IMR-90 (cell line): ENCODE measurements at regions not wholly inside any gene's neighbourhood (a gene's known extent, or its start where the extent isn't known, plus 50 kb on each side); places are given as distances from the start of the nearest gene placed in this dataset.

Source experiments
- ATAC-seq: fragments of 200-7000 bp; cut with Tn5 transposase; 2 replicates; pipeline ENCODE4 v1.9.1; 2020; ENCODE audit warnings: low read depth, mild to moderate bottlenecking, moderate library complexity
- BruUV-seq: library from RNA; stranded (reverse); fragments of 400-500 nt; replicated peaks from 2 replicates; lab custom pipeline; 2021; lab: Mats Ljungman, UMichigan
- CTCF ChIA-PET: fragments of 300-600 bp; formaldehyde crosslinking; extraction: SDS; loops from one replicate; lab custom pipeline; 2021; ENCODE audit warnings: antibody characterized with exemption; lab: Yijun Ruan, JAX
- POLR2A ChIA-PET: fragments of 300-600 bp; sonication (Branson Sonifier 250); formaldehyde crosslinking; loops from one replicate; lab custom pipeline; 2022; ENCODE audit warnings: antibody characterized with exemption; ENCODE audit not compliant: unreplicated experiment; lab: Charles Lee
- DNase-seq: peaks from one replicate; pipeline ENCODE4 v3.0.0; 2013
- H2AFZ ChIP-seq: replicated peaks from 2 replicates; pipeline ENCODE3; 2013; ENCODE audit warnings: low read length, mild to moderate bottlenecking; ENCODE audit not compliant: poor library complexity
- H2AK5ac ChIP-seq: 2 replicates; pipeline ENCODE4 v1.6.1; 2013; ENCODE audit warnings: low read depth, low read length, inconsistent platforms
- H2AK9ac ChIP-seq: replicated peaks from 2 replicates; pipeline ENCODE3; 2013; ENCODE audit warnings: mild to moderate bottlenecking, low read depth, low read length, moderate library complexity; ENCODE audit not compliant: poor library complexity
- H2BK120ac ChIP-seq: 2 replicates; pipeline ENCODE4 v1.6.1; 2013; ENCODE audit warnings: low read depth, low read length, inconsistent platforms
- H2BK15ac ChIP-seq: 3 replicates; pipeline ENCODE4 v1.6.1; 2013; ENCODE audit warnings: low read depth, low read length, inconsistent platforms
- H2BK20ac ChIP-seq: 2 replicates; pipeline ENCODE4 v1.6.1; 2013; ENCODE audit warnings: low read depth, mild to moderate bottlenecking, inconsistent platforms, low read length, moderate library complexity
- H2BK5ac ChIP-seq: 2 replicates; pipeline ENCODE4 v1.6.1; 2013; ENCODE audit warnings: mild to moderate bottlenecking, low read depth, low read length, inconsistent platforms; ENCODE audit not compliant: poor library complexity, severe bottlenecking
- H3K14ac ChIP-seq: replicated peaks from 2 replicates; pipeline ENCODE4 v1.6.1; 2013; ENCODE audit warnings: low read depth, low read length, inconsistent platforms
- H3K18ac ChIP-seq: 2 replicates; pipeline ENCODE4 v1.6.1; 2013; ENCODE audit warnings: low read depth, low read length, control low read depth
- H3K23ac ChIP-seq: 2 replicates; pipeline ENCODE4 v1.6.1; 2013; ENCODE audit warnings: low read depth, low read length, inconsistent platforms
- H3K27ac ChIP-seq: 2 replicates; pipeline ENCODE4 v1.5.1; 2013; ENCODE audit warnings: mild to moderate bottlenecking, control low read depth, low read length; ENCODE audit not compliant: insufficient read depth
- H3K27me3 ChIP-seq: 2 replicates; pipeline ENCODE4 v1.6.1; 2013; ENCODE audit warnings: low read length; ENCODE audit not compliant: control insufficient read depth, insufficient read depth
- H3K36me3 ChIP-seq: 2 replicates; pipeline ENCODE4 v1.6.1; 2013; ENCODE audit warnings: low read length, mixed read lengths; ENCODE audit not compliant: control insufficient read depth, insufficient read depth
- H3K4ac ChIP-seq: 2 replicates; pipeline ENCODE4 v1.6.1; 2013; ENCODE audit warnings: low read depth, low read length, inconsistent platforms
- H3K4me1 ChIP-seq: 2 replicates; pipeline ENCODE4 v1.6.1; 2013; ENCODE audit warnings: low read length, mixed read lengths; ENCODE audit not compliant: control insufficient read depth, insufficient read depth
- H3K4me2 ChIP-seq: 2 replicates; pipeline ENCODE4 v1.6.1; 2013; ENCODE audit warnings: low read depth, mild to moderate bottlenecking, control low read depth, low read length, moderate library complexity
- H3K4me3 ChIP-seq: 2 replicates; pipeline ENCODE4 v1.5.1; 2013; ENCODE audit warnings: low read depth, mild to moderate bottlenecking, control low read depth, low read length, moderate library complexity; ENCODE audit not compliant: insufficient read depth
- H3K56ac ChIP-seq: 2 replicates; pipeline ENCODE4 v1.6.1; 2013; ENCODE audit warnings: low read length, inconsistent platforms; ENCODE audit not compliant: insufficient read depth; ENCODE audit errors: extremely low read depth
- H3K79me1 ChIP-seq, 2 experiments: 2 replicates each; pipeline ENCODE4 v1.6.1; 2013; ENCODE audit warnings: low read length in 2 of 2, inconsistent platforms in 1 of 2, low read depth in 1 of 2
- H3K9ac ChIP-seq: 2 replicates; pipeline ENCODE4 v1.6.1; 2013; ENCODE audit warnings: low read depth, low read length, control low read depth
- H3K9me1 ChIP-seq: 2 replicates; pipeline ENCODE4 v1.6.1; 2013; ENCODE audit warnings: low read length, inconsistent platforms; ENCODE audit not compliant: insufficient read depth
- H3K9me3 ChIP-seq: 2 replicates; pipeline ENCODE4 v1.6.1; 2013; ENCODE audit warnings: low read length; ENCODE audit not compliant: control insufficient read depth, insufficient read depth
- H4K20me1 ChIP-seq: 2 replicates; pipeline ENCODE4 v1.6.1; 2013; ENCODE audit warnings: low read length, inconsistent platforms; ENCODE audit not compliant: insufficient read depth
- H4K5ac ChIP-seq: 2 replicates; pipeline ENCODE4 v1.6.1; 2013; ENCODE audit warnings: mild to moderate bottlenecking, low read depth, low read length, control low read depth
- H4K8ac ChIP-seq, 2 experiments: 2 replicates each; pipeline ENCODE4 v1.6.1; 2013; ENCODE audit warnings: low read depth in 2 of 2, low read length in 2 of 2, control low read depth in 1 of 2, inconsistent platforms in 1 of 2
- H4K91ac ChIP-seq: 2 replicates; pipeline ENCODE4 v1.6.1; 2013; ENCODE audit warnings: low read depth, low read length, inconsistent platforms; ENCODE audit not compliant: insufficient read depth
- BHLHE40 ChIP-seq: fragments of 150-350 bp; IDR thresholded peaks from 2 replicates; pipeline ENCODE4 v1.6.1; 2016; ENCODE audit warnings: mild to moderate bottlenecking, low read depth, low read length
- CHD1 ChIP-seq: IDR thresholded peaks from 2 replicates; pipeline ENCODE4 v1.6.1; 2012; ENCODE audit warnings: low read depth, low read length, improper control_type of control experiment
- FOS ChIP-seq: fragments of 150-350 bp; IDR thresholded peaks from 2 replicates; pipeline ENCODE4 v1.6.1; 2016; ENCODE audit warnings: low read depth, low read length
- MAFK ChIP-seq: IDR thresholded peaks from 2 replicates; pipeline ENCODE4 v1.6.1; 2012; ENCODE audit warnings: low read depth, low read length, improper control_type of control experiment
- MAZ ChIP-seq: IDR thresholded peaks from 2 replicates; pipeline ENCODE4 v1.6.1; 2012; ENCODE audit warnings: low read depth, mild to moderate bottlenecking, low read length, improper control_type of control experiment, moderate library complexity, borderline replicate concordance
- MXI1 ChIP-seq: IDR thresholded peaks from 2 replicates; pipeline ENCODE4 v1.6.1; 2012; ENCODE audit warnings: low read depth, mild to moderate bottlenecking, low read length, moderate library complexity, borderline replicate concordance
- NFE2L2 ChIP-seq: fragments of 150-350 bp; IDR thresholded peaks from 2 replicates; pipeline ENCODE4 v1.6.1; 2016; ENCODE audit warnings: low read depth, mild to moderate bottlenecking, low read length
- POLR2A ChIP-seq: IDR thresholded peaks from 2 replicates; pipeline ENCODE4 v1.6.1; 2012; ENCODE audit warnings: mild to moderate bottlenecking, low read depth, low read length
- RCOR1 ChIP-seq: IDR thresholded peaks from 2 replicates; pipeline ENCODE4 v1.6.1; 2012; ENCODE audit warnings: mild to moderate bottlenecking, low read length, improper control_type of control experiment; ENCODE audit not compliant: insufficient replicate concordance
- RFX5 ChIP-seq: IDR thresholded peaks from 2 replicates; pipeline ENCODE4 v1.8.0; 2012; ENCODE audit warnings: low read depth, mild to moderate bottlenecking, low read length, moderate library complexity
- SMC3 ChIP-seq: fragments of 150-350 bp; IDR thresholded peaks from 2 replicates; pipeline ENCODE4 v1.6.1; 2016; ENCODE audit warnings: low read depth, mild to moderate bottlenecking, antibody characterized with exemption, low read length, moderate library complexity
- WGBS, 2 experiments: methylation state at CpG; one replicate each; pipeline versions ENCODE4 v1.1.5 to v1.1.7; 2013; ENCODE audit warnings: missing lambda C conversion rate in 2 of 2; ENCODE audit not compliant: insufficient read length in 1 of 2; ENCODE audit errors: extremely low coverage in 2 of 2; 5-methylcytosine and 5-hydroxymethylcytosine counted together
- dilution Hi-C: fragments of 300-500 bp; cut with HindIII; formaldehyde crosslinking; loops from one replicate; pipeline ENCODE4 v1.14.3; 2018; ENCODE audit warnings: low sequenced_read_pairs; ENCODE audit not compliant: unreplicated experiment
- in situ Hi-C: fragments of 300-500 bp; cut with MboI; formaldehyde crosslinking; loops from 3 replicates; pipeline ENCODE4 v1.14.3; 2019; ENCODE audit warnings: low sequenced_read_pairs, inconsistent platforms, mixed read lengths
- intact Hi-C: fragments of 100-400 bp; cut with micrococcal nuclease; formaldehyde crosslinking; loops from 2 replicates; pipeline ENCODE4 v1.10.0; 2022
- TF ChIP-seq, protein P1 (sequence below): fragments of 150-350 bp; IDR thresholded peaks from 2 replicates; pipeline ENCODE4 v1.6.1; 2016; ENCODE audit warnings: low read depth, mild to moderate bottlenecking, low read length, moderate library complexity, borderline replicate concordance
- TF ChIP-seq, protein P2 (sequence below): conservative IDR thresholded peaks from 2 replicates; pipeline ENCODE4 v1.5.1; 2012; ENCODE audit warnings: mild to moderate bottlenecking, low read depth, low read length, improper control_type of control experiment

DNA sequence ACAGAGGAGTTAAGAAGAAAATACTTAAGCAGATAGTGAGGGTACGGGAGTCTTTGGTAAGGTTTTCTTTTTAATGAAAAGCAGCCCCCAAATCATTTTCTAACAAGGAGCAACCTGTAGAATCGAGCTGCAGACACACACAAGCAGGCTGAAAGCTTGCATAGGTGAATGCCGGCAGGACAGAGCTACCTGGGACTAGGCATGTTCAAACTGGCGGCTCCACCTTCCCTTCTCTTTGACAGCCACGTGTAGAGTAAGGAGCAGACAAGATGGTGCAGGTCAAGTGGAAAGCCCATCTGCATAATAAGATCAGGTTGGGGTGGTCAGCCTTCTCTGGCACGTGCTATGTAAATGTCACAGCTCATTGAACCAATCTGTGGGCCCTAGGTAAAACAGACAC, 1292.4 kb downstream of the EPHA7 start:
- Histone ChIP-seq H2AFZ (no peak overlapping the region), H4K20me1 (no peaks in the 10 kb centered on the region), H2BK120ac (no peak overlapping the region), H4K91ac (no peak overlapping the region), H2BK5ac (no peak overlapping the region), H4K5ac (no peak overlapping the region), H3K36me3 (no peaks in the 10 kb centered on the region), H3K4me3 (no peak overlapping the region), H3K14ac (no peak overlapping the region), H3K27me3 (no peaks in the 10 kb centered on the region), H3K9me1 (no peaks in the 10 kb centered on the region), H3K4me1 (no peaks in the 10 kb centered on the region), H3K4me2 (no peak overlapping the region), H3K4ac (no peak overlapping the region), H2AK5ac (no peak overlapping the region), H3K27ac (no peak overlapping the region), H3K9ac (no peak overlapping the region), H3K79me1 (no peaks in the 10 kb centered on the region), H3K56ac (no peak overlapping the region), H4K8ac (no peak overlapping the region), H3K23ac (no peak overlapping the region), H2BK20ac (no peak overlapping the region), H2BK15ac (no peak overlapping the region), H2AK9ac (no peak overlapping the region), H3K18ac (no peak overlapping the region), H3K9me3 (no peaks in the 10 kb centered on the region)
- TF ChIP-seq, protein P1, sequence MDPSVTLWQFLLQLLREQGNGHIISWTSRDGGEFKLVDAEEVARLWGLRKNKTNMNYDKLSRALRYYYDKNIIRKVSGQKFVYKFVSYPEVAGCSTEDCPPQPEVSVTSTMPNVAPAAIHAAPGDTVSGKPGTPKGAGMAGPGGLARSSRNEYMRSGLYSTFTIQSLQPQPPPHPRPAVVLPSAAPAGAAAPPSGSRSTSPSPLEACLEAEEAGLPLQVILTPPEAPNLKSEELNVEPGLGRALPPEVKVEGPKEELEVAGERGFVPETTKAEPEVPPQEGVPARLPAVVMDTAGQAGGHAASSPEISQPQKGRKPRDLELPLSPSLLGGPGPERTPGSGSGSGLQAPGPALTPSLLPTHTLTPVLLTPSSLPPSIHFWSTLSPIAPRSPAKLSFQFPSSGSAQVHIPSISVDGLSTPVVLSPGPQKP = no peak
- TF ChIP-seq RCOR1 (no peak), MXI1 (no peak), FOS (no peak), RFX5 (no peak), BHLHE40 (no peak), MAZ (no peak), POLR2A (no peak), NFE2L2 (no peak), CHD1 (no peak), MAFK (no peak), SMC3 (no peak)
- TF ChIP-seq, protein P2, sequence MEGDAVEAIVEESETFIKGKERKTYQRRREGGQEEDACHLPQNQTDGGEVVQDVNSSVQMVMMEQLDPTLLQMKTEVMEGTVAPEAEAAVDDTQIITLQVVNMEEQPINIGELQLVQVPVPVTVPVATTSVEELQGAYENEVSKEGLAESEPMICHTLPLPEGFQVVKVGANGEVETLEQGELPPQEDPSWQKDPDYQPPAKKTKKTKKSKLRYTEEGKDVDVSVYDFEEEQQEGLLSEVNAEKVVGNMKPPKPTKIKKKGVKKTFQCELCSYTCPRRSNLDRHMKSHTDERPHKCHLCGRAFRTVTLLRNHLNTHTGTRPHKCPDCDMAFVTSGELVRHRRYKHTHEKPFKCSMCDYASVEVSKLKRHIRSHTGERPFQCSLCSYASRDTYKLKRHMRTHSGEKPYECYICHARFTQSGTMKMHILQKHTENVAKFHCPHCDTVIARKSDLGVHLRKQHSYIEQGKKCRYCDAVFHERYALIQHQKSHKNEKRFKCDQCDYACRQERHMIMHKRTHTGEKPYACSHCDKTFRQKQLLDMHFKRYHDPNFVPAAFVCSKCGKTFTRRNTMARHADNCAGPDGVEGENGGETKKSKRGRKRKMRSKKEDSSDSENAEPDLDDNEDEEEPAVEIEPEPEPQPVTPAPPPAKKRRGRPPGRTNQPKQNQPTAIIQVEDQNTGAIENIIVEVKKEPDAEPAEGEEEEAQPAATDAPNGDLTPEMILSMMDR = no peak
- no CpG with 5 or more reads among the region's 6 CpGs for WGBS, 2 experiments
- dilution Hi-C loops = no loop called here
- DNase-seq (no peak), ATAC-seq (no peak)
- in situ Hi-C loops = no loop called here
- ChIA-PET CTCF (no interaction called here), POLR2A (interaction anchor here (0.6 kb wide), 1 partner anchor 347 kb away, joined by 3 read pairs; no protein-coding TSS in a partner anchor)
- intact Hi-C loops = no loop called here
- BruUV-seq = no TSS peak
